Upper lobe of left lung (tissue), 6 donors: ENCODE measurements at regions not wholly inside any gene's neighbourhood (a gene's known extent, or its start where the extent isn't known, plus 50 kb on each side); places are given as distances from the start of the nearest gene placed in this dataset.

ENCODE experiments used
- ATAC-seq, 2 donors: fragments of 200-7000 bp; cut with Tn5 transposase; one replicate each; pipeline ENCODE4 v1.9.1; 2022; ENCODE audit warnings: mild to moderate bottlenecking in 2 of 2, moderate library complexity in 2 of 2; ENCODE audit not compliant: low FRiP score in 2 of 2
- DNase-seq, 2 donors: peaks; one replicate each; pipeline ENCODE4 v3.0.0-alpha.2; 2019 to 2020
- H3K27ac ChIP-seq, 4 donors: fragments of 200-600 bp; sonication (generic); one replicate each; pipeline ENCODE4 v1.5.1; 2016 to 2019
- H3K27me3 ChIP-seq, 4 donors: fragments of 200-600 bp; sonication (generic); one replicate each; pipeline ENCODE4 v1.5.1; 2017 to 2019
- H3K36me3 ChIP-seq, 4 donors: fragments of 200-600 bp; sonication (generic); one replicate each; pipeline ENCODE4 v1.5.1; 2016 to 2019
- H3K4me1 ChIP-seq, 4 donors: fragments of 200-600 bp; sonication (generic); one replicate each; pipeline ENCODE4 v1.5.1; 2018 to 2019
- H3K4me3 ChIP-seq, 4 donors: fragments of 200-600 bp; sonication (generic); one replicate each; pipeline ENCODE4 v1.5.1; 2017 to 2019; ENCODE audit warnings: mild to moderate bottlenecking in 2 of 4, moderate library complexity in 1 of 4
- H3K9me3 ChIP-seq, 4 donors: fragments of 200-600 bp; sonication (generic); one replicate each; pipeline ENCODE4 v1.5.1; 2018 to 2019
- EP300 ChIP-seq, 4 donors: sonication (generic); formaldehyde crosslinking; IDR thresholded peaks; one replicate each; pipeline ENCODE4 v1.5.1; 2017; ENCODE audit warnings: antibody characterized with exemption in 4 of 4, control low read depth in 2 of 4
- POLR2A ChIP-seq, 4 donors: fragments of 450-650 bp; IDR thresholded peaks; one replicate each; pipeline ENCODE4 v1.5.1; 2016 to 2017; ENCODE audit warnings: antibody characterized with exemption in 4 of 4, mild to moderate bottlenecking in 2 of 4
- POLR2AphosphoS5 ChIP-seq, 2 donors: sonication (generic); formaldehyde crosslinking; IDR thresholded peaks; one replicate each; pipeline ENCODE4 v1.5.1; 2017; ENCODE audit warnings: antibody characterized with exemption in 2 of 2
- WGBS, 2 donors: methylation state at CpG; one replicate each; pipeline ENCODE4 v1.1.5; 2017 to 2018; 5-methylcytosine and 5-hydroxymethylcytosine counted together
- TF ChIP-seq, protein P1 (sequence below), 6 experiments: fragments of 450-650 bp in 4 of 6; fragments of 200-600 bp in 2 of 6; sonication (generic) in 2 of 6; IDR thresholded peaks; one replicate each; pipeline ENCODE4 v1.5.1; 2016 to 2019; ENCODE audit warnings: antibody characterized with exemption in 6 of 6
- donor health status: DM: no; HTN: no; CAD: no; lungs with moderate emphysema.
- donor health status: DM: no; HTN: yes; CAD: no; lungs with severe emphysema.

DNA sequence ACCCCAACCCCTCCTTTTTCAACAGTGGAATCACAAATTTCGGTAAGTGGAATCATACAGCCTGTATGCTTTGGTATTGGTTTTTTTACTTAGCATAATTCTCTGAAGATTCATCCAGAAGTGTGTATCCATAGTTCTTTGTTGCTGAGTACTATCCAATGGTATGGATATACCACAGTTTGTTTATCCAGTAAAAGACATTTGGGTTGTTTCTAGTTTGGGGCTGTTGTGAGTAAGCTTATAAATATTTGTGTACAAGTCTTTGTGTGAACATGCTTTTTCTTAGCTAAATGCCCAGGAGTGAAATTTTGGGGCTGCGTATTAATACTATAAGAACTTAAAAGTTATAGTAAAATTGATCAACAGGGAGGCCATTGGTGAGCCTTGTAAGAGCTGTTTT, 57.5 kb upstream of the GC start:
- no peak for TF ChIP-seq POLR2A (IDR thresholded peaks at IDR 0.05)
- TF ChIP-seq, protein P1, sequence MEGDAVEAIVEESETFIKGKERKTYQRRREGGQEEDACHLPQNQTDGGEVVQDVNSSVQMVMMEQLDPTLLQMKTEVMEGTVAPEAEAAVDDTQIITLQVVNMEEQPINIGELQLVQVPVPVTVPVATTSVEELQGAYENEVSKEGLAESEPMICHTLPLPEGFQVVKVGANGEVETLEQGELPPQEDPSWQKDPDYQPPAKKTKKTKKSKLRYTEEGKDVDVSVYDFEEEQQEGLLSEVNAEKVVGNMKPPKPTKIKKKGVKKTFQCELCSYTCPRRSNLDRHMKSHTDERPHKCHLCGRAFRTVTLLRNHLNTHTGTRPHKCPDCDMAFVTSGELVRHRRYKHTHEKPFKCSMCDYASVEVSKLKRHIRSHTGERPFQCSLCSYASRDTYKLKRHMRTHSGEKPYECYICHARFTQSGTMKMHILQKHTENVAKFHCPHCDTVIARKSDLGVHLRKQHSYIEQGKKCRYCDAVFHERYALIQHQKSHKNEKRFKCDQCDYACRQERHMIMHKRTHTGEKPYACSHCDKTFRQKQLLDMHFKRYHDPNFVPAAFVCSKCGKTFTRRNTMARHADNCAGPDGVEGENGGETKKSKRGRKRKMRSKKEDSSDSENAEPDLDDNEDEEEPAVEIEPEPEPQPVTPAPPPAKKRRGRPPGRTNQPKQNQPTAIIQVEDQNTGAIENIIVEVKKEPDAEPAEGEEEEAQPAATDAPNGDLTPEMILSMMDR (IDR thresholded peaks at IDR 0.05) = no peak
- TF ChIP-seq POLR2AphosphoS5 (IDR thresholded peaks at IDR 0.05) = no peak
- TF ChIP-seq EP300 (IDR thresholded peaks at IDR 0.05) = no peak
- ATAC-seq = no peak
- Histone ChIP-seq H3K9me3 (no peaks in the 10 kb centered on the region), H3K4me1 (no peaks in the 10 kb centered on the region), H3K4me3 (no peak overlapping the region), H3K27me3 (no peaks in the 10 kb centered on the region), H3K27ac (no peak overlapping the region), H3K36me3 (no peaks in the 10 kb centered on the region)
- DNase-seq = no peak
- WGBS, 2 donors = 93 to 97% methylated on average over 2 of the region's 2 CpGs

DNA sequence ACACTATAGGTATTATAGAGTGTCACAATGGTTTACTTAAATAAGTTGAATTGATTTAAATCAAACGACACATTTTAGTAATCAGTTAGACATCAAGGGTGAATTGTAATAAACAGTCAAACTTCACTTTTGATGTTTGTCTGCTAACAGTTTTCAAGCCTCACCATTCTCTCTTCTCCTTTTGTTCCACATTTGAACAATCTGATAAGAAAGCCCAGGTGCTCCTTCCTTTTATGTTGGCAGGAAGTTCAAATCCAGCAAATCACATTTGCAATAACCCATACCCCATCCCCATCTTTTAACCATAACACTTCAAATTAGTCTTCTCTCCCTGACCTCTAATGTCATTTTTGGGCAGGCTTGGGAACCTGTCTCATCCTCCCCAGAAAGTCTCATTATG, 63.4 kb upstream of the GC start:
- DNase-seq (no peak), ATAC-seq (no peak)
- no peak overlapping the region for H3K4me3 ChIP-seq
- no peaks in the 10 kb centered on the region for H3K36me3 ChIP-seq
- no peak overlapping the region for H3K27ac ChIP-seq
- H3K4me1 ChIP-seq = no peaks in the 10 kb centered on the region
- no peaks in the 10 kb centered on the region for H3K27me3 ChIP-seq
- 58 to 66% methylated on average over 1 of the region's 1 CpG for WGBS, 2 donors
- no peaks in the 10 kb centered on the region for H3K9me3 ChIP-seq
- TF ChIP-seq, protein P1 (IDR thresholded peaks at IDR 0.05) = no peak
- TF ChIP-seq POLR2AphosphoS5 (IDR thresholded peaks at IDR 0.05) (no peak), POLR2A (IDR thresholded peaks at IDR 0.05) (no peak), EP300 (IDR thresholded peaks at IDR 0.05) (no peak)

DNA sequence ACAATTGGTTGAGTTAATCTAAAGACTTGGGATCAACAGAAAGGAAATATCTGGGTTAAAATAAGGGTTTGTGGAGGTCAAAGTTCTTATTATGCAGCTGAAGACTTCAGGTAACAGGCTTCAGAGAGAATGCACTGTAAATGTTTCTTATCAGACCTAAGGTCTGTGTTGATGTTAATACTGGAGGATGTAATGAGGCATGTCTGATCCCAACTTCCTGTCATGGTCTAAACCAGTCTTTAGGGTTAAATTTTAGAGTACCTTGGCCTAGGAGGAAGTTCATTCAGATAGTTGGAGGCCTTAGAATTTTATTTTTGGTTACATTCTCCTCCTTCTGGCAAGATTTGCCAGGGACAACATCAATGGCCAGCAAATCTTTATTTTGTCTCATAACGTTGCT, 72.1 kb upstream of the GC start:
- ATAC-seq (no peak), DNase-seq (no peak)
- peaks cover 0 to 6% (median 2%) of the 10 kb centered on the region in 4 donors for H3K9me3 ChIP-seq
- no peaks in the 10 kb centered on the region for H3K4me1 ChIP-seq
- no peaks in the 10 kb centered on the region for H3K36me3 ChIP-seq
- 68 to 74% methylated on average over 1 of the region's 1 CpG for WGBS, 2 donors
- TF ChIP-seq EP300 (IDR thresholded peaks at IDR 0.05) (no peak), POLR2A (IDR thresholded peaks at IDR 0.05) (no peak), POLR2AphosphoS5 (IDR thresholded peaks at IDR 0.05) (no peak)
- TF ChIP-seq, protein P1 (IDR thresholded peaks at IDR 0.05) = no peak
- H3K4me3 ChIP-seq = no peak overlapping the region
- no peaks in the 10 kb centered on the region for H3K27me3 ChIP-seq
- no peak overlapping the region for H3K27ac ChIP-seq

DNA sequence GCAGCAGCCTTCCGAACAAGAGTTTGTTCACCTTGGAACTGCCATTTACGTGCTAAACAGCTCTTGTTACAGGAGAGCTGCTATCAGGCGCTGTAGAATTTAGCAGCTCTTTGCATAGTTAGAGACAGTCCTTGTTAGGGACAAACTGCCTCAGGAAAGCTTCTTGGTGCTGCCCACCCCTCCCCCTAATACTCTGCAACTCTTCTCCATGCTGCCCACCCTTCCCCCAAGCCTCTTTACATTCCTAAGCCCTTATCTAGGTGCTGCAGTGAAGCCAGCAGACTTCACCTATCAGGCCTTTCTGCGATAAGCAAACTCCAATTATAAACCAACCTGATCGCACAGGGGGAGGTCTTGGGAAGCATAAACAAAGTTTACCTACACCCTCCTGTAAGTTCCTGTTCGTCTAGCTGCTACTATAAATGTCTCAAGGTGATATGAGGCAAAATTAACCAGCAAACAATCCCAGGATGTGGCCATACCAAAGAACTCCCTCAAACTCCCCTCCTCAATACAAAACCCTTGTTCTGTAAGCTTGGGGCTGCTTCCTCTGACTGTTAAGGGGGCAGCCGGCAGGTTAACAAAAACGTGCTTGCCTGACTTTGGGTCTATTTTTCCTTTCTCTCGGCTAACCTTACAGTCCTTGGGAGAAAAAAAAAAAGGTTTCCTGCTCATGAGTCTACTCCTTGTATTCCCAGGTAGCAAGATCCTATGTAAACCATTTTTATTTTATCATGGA, 74.0 kb upstream of the GC start:
- ATAC-seq (peak; percentile 10 to 65), DNase-seq (peak in 1 of 2 donors; percentile 20)
- WGBS, 2 donors = 27 to 28% methylated on average over 9 of the region's 9 CpGs
- no peak overlapping the region for H3K4me3 ChIP-seq
- no peaks in the 10 kb centered on the region for H3K27me3 ChIP-seq
- H3K4me1 ChIP-seq = no peaks in the 10 kb centered on the region
- H3K27ac ChIP-seq = no peak overlapping the region
- H3K9me3 ChIP-seq = peaks cover 0 to 6% (median 2%) of the 10 kb centered on the region in 4 donors
- no peaks in the 10 kb centered on the region for H3K36me3 ChIP-seq
- TF ChIP-seq EP300 (IDR thresholded peaks at IDR 0.05) = no peak
- no peak for TF ChIP-seq POLR2AphosphoS5 (IDR thresholded peaks at IDR 0.05)
- TF ChIP-seq POLR2A (IDR thresholded peaks at IDR 0.05) = no peak
- TF ChIP-seq, protein P1 (IDR thresholded peaks at IDR 0.05) = no peak

DNA sequence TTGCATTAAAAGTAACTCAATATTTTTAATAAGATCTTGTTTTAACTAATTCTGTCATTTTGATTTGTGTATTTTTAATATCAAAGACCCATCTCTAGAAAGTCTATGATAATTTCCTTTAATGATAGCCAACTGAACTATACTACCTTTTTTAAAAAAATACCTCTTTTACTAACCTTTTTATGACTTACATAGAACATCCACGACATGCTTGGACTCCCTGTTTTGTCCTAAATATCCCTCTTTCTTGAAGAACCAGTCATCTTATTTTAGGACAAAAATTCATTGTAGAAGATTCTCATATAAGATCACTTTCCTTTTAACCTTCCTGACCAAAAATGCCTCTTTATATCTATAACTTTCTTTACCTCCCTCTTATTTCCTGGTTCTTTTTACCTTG, 76.8 kb upstream of the GC start:
- TF ChIP-seq EP300 (IDR thresholded peaks at IDR 0.05) = no peak
- TF ChIP-seq POLR2AphosphoS5 (IDR thresholded peaks at IDR 0.05) = no peak
- ATAC-seq = no peak

More for the DNA sequence above, 76.8 kb upstream of the GC start:
- H3K36me3 ChIP-seq = no peaks in the 10 kb centered on the region
- H3K27me3 ChIP-seq = no peaks in the 10 kb centered on the region
- no peak for DNase-seq
- no peak overlapping the region for H3K4me3 ChIP-seq
- 20 to 41% methylated on average over 1 of the region's 1 CpG for WGBS, 2 donors
- no peak overlapping the region for H3K27ac ChIP-seq
- peaks cover 0 to 25% (median 5%) of the 10 kb centered on the region in 4 donors for H3K9me3 ChIP-seq
- no peaks in the 10 kb centered on the region for H3K4me1 ChIP-seq
